Inferior parietal cortex (tissue), 1 donor: ENCODE measurements at regions not wholly inside any gene's neighbourhood (a gene's known extent, or its start where the extent isn't known, plus 50 kb on each side); places are given as distances from the start of the nearest gene placed in this dataset.

ENCODE experiments used
- DNase-seq: peaks from one replicate; pipeline ENCODE4 v3.0.0-alpha.2; 2016; ENCODE audit errors: extremely low spot score

DNA sequence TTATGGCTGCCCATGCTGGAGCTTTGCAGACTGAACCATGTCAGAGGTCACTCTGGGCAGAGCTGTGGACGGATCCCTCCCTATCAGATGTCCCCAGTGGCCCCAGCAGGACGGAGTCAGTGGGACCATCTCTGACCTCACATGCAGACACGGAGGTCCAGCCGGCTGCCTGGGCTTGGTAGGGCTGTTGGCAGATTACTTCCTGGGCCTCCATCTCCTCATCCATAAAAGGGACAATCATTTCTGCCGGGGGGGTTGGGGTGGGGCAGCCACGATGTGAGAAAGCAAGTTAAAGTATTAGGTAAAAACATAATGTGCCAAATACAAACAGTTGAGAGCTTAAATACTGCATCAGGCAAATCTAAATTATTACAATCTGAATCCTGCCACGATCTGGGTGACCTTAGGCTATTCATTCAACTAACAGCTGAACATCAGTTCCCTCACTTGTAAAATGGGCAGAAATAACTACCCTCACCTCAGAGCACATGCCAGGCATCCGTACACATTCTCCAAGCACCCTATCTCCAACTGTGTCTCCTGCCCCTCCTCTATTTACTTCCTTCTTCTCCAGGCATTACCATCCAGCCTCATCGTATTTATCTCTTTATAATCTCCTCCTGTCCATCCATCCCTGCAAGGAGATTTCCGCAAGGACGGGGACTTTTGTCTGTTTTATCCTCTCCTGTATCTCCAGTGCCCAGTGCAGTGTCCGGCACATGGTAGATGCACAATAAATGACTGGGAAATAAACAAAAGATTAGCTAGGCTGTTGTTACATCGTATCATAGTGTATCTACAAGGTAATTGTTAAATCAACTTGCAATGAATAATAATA, 192.3 kb upstream of the FOXF1 start:
- no peak for DNase-seq

DNA sequence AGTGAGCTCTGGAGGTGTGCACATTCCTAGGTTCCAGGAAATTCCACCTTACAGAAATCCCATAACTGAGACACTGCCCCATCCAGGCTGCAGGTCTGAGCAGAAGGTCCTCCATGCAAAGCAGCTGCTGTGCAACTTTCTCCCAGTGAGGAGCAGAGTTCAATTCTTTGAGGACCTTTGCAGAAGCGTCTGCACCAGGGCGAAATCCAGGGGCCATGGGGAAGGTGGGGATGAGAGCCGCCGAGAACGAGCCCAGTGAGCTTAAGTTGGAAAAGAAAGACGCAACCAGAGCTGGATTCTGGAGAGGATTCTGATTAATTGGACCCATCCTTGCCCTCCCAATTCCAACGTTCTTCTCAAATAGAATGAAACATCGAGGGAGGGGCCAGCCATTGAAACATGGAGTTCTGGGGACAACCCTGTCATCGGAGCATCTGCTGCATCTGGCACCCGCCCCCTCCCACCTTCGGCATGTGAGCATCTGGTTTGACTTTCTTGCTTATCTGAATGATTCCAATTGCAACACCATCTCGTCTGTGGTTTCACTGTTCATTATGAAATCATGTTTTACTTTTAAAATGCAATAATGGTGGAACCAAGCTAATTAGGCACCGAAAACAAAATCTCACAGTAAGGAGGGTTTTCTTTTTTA, 190.6 kb upstream of the FOXF1 start:
- DNase-seq: no peak

DNA sequence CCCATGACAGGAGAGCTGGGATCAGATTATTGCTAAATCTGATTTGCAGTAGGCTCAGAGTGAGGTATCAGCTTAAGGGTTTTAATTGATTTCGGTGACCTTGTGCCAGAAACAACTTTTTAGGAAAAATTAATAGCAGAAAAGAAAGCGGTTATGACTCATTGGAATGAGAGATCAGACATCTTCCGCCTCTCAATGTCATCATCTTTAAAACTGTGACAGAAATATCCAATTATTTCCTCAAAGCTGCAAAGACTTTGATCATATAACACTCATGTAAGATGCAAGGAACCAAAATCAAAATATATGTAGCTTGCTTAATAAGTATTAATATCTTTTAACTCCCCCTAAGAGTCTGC, 190.1 kb upstream of the FOXF1 start:
- no peak for DNase-seq

DNA sequence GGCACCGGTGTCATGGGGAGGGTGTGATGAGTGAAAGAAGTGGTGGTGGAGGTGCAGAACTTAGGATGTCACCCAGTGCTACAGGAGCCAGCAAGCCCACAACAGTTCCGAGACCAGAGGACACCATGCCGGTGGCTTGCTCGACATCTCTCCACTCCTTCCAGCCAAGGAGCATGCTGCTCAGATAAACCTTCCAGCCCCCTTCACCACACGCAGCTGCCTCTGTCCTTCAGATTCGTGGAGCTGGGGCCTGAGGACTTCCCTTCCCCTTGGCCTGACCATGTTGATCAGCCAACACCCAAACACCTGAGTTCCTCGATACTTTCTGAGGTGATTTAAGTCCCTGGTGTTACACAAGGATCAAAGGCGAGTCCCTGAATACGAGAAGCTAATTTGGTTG, 188.8 kb upstream of the FOXF1 start:
- no peak for DNase-seq

DNA sequence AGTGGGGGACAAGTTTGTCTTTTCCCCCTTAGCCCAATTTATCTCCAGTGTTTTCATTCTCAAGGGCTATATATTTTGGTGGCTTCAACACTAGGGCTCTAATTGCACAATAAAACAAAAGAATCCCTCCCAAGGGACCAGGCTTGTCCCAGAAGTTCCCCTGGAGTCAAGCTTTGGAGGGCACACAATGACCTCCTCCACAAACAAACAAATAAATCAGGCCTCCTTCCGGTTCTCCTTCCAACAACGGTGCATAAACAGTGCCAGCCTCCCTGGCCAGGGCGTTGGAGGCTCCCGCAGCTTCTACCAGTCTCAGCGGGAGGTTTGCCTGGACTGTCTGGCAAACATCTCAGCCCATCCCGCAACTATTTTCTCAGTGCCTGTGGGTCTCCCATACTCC, 188.0 kb upstream of the FOXF1 start:
- no peak for DNase-seq

DNA sequence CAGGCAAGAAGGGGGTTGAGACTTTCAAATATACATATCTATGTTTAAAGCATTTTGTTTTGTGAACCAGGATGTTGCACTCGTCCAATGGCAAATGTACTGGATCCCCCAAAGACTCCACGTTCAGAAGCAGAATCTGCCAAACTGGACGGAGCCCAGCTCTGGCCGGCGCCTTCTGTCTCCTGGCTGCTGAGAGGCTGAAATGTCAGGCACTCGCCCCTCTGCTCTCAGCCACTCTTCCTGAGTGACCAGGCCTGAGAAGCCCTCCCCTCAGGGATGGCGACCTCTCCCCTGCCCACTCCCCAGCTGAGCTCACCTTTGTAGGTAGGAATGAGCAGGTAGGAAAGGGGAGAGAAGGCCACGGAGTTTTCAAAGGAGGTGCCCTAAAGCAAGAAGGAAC, 187.5 kb upstream of the FOXF1 start:
- DNase-seq: no peak

DNA sequence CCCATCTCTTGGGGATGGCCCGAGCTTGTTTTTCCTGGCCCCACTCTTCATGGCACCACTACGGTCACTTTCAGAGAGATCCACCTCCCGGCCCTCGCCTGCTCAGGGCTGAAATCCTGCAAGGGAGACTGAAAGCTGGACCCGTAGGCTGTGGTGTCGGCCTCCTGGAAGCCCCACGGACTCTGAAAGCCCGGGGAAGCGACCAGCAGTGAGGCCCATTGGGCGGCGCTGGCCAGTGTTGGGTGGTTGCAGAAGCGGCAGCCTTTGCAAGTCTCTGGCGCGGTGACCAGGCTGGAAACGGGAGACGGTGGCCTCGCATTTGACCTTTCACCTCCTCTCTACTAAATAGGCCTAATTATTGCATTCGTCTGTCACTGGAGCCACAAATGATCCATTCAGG, 186.0 kb upstream of the FOXF1 start:
- DNase-seq: no peak

DNA sequence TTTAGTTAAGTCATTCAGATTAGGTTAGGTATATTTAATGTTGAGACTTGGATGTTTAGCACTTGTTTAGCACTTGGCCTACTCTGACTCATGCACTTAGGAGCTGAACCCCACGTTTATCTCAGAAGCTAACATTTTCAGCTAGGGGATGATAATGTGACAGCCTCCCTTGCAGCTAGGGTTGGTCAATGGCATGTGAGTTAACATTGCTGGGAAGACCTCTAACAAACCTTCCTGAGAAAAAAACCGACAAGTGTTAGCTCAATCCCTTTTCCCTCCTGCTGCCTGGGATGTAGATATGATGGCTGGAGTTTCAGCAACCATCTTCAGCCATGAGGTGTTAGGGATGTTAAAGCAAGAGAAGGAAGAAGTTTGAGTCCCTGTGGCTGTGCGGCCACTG, 185.0 kb upstream of the FOXF1 start:
- DNase-seq: no peak

DNA sequence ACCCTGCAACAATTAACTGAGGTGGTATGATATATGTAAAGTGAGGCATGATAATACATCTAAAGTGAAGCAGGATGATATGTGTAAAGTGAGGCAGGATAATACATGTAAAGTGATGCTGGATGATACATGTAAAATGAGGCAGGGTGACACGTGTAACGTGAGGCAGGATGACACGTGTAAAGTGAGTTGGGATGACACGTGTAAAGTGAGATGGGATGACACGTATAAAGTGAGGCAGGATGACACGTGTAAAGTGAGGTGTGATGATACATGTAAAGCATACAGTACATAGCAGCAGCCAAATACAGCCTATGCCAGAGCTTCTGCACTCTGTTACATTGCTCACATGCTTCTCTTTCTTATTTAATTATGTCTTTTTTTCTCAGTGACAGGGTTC, 184.4 kb upstream of the FOXF1 start:
- DNase-seq: no peak

DNA sequence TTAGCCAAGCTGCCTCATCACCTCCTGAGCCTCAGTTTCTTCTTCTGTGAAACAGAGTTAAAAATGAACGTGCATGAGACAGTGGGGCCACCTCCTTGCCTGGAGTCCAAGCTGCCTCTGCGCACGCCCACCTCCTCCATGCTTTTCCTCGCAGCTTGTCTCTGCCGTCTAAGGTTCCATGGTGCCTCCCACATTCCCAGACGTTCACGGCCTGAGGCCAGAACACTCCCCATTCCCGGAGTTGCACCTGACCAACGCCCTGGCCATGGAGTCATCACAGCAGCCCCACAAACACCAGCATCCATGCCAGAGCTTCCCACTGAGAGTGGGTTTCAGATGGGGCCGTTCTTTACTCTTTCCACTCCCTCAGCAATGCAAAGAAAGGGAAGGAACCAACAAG, 183.0 kb upstream of the FOXF1 start:
- no peak for DNase-seq

DNA sequence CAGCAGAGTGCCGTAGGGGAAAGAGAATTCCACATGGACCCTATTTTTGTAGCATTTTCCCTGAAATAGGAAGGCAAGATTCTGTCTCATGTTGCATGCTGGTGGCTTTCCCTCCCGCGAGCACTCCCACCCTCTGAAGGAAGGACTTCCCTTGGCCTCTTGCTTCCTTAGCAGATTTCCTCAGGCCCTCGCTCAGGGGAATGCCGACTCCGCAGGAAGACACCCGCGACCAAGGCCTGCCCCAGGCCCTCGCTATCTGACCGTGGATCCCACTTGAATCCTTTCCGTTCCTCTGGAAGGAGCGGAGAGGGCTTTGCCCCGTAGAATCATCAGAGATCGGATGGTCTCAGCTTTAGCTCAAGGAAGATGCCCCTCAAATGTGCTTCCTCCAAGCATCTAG, 179.4 kb upstream of the FOXF1 start:
- DNase-seq: no peak

DNA sequence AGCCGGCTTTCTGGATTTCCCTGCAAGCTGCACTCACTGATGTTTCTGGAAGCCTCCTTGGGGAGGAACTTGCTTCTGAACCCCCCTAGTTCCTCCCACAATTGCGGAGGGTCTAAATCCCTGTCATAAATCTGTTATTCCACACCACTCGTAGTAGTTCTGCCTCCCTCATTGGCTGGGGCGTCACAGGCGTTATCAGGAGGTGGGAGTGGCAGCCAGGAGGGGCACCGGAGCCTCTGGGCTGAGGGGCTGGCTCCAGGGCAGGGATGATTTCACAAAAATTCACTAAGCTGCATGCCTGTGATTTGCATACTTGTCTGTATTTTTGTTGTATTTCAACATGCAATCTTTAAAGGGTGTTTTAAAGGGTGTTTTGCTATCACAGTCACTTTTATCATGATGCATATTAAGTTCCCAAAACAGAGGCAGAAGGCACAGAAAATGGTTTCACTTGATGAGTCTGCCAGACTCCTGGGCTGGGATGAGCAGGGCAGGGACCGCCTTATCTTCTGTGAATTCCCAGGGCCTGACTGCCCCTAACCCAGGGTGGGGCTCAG, 176.2 kb upstream of the FOXF1 start:
- DNase-seq: no peak

DNA sequence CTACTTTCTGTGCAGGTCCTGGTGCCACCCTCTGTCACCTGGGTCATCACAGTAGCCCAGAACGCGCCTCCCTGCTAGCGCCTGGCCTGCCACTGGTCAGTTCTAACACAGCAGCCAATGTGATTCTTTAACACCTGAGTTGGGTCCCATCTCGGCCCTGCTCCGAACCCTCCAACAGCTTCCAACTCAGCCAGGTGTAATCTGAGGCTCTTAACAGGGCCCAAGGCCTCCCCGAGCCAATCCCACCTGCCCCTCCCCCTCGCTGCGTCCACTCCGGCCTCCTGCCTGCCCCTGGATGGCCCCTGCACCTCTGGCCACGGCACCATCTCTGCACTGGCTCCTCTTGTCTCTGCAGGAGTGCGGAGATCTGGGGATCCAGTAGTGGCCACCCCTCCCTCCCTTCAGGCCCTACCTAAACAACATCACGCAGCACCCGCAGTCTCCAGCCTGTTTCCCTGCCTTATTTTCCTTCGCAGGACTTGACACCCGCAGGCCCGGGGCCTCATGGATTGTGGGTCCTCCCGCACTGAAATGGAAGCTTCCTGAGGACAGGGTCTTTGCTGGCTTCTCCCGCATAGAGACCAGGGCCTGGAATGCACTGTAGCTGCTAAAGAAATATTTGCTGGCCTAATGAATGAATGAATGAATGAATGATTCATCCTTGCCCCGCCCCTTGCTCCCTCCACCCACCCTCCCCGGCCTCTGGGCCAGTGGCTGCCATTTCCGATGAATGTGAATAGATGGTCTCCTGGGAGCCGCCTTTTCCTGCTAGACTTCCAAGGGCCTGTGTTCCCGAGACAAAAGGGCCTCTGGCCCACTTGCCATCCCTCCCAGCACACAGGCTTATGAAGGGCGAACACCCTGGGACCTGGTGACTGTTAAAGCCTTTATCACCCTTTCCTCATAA, 174.8 kb upstream of the FOXF1 start:
- no peak for DNase-seq

DNA sequence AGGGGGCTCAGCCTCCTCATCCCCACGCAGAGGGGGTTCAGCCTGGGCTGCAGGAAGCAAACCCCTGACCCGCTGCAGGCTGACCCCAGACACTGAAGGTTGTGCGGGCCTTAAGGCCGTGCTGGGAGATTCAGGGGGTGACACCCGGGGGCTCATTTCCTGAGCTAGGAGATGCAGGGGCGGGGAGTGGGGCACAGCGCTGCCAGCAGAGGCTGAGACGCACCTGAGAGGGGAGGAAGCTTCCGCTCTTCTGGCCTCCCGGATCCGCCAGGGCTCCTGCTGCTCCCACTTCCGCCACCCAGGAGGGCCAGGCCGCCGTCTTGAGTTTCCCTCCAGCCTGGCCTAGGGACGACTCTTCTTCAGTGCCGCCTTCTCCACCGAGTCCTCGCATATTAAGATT, 173.2 kb upstream of the FOXF1 start:
- no peak for DNase-seq

DNA sequence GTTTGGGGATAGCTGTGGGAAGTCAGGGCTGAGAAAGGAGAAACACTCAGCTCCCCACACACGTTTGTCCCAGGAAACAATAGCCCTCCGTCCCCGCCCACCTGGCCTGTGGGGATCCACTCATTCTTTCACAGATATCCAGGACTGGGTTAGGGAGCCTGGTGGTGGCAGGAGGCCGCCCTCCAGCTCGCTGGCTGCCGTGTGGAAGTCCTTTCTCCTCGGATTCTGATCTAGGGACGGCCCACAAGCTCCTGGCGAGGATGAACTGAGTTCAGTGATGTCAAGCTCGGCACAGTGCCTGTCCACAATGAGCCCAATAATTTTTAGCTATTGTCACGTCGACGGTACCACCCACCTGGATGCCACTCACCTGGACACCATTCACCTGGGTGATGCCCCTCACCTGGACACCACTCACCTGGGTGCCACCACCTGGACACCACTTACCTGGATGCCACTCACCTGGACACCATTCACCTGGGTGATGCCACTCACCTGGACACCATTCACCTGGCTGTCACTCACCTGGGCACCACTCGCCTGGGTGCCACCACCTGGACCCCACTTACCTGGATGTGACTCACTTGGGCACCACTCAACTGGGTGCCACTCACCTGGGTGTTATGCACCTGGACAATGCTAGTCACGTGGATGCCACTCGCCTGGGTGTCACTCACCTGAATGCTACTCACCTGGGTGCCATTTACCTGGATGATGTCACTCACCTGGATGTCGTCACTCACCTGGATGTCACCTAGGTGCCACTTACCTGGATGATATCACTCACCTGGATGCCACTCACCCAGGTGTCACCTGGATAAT, 172.5 kb upstream of the FOXF1 start:
- DNase-seq: no peak

DNA sequence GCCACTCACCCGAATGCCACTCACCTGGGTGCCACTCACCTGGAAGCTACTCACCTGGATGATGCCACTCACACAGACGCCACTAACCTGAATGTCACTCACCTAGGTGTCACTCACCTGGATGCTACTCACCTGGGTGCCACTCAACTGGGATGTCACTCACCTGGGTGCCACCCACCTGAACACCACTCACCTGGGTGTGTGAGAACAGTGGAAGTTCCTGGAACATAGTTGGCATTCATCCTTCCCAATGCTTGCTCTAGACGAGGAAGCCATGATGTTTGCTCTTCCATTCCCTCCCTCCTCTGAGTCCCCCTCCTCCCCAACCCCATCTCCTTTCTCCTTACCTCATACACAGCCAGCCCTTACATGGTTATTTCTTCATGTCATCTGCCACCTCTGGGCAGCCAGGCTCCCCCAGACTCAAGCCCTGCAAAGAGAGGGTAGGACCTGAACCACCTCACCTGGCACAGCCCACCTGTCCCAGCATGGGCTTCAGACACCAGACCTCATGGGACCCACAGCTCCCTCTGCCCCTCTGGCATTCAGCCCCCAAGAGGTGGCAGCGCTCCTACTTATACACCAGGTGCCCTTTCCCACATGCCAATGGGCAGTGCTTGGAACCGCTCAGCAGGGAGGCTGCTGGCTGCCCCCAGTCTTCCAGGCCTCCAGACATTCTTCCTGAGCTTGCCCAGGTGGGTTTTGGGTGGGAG, 171.8 kb upstream of the FOXF1 start:
- DNase-seq: no peak

DNA sequence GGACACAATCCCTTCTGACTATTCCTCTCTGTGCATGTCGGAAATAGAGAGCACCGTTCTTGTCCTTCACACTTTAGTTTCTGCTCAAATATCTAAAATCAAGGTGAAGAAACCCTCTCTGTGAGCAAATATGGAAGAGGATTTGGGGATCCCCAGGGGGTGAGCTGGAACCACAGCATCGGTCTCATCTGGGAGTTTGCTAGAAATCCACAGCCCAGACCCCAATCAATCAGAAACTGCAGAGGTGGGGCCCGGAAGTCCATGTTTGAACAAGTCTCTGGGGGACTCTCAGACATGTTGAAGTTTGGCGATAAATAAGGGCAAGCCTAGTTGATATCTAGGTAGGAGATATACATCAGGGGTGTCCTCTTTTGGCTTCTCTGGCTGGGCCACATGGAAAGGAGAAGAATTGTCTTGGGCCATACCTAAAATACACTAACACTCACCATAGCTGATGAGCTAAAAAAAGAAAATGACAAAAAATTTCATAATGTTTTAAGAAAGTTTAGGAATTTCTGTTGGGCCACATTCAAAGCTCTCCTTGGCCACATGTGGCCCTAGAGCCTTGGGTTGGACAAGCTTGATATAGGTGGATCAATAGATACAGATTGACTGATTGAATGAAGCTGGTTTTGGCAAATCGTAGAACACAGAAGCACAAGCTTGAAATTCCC, 168.0 kb upstream of the FOXF1 start:
- DNase-seq: no peak

DNA sequence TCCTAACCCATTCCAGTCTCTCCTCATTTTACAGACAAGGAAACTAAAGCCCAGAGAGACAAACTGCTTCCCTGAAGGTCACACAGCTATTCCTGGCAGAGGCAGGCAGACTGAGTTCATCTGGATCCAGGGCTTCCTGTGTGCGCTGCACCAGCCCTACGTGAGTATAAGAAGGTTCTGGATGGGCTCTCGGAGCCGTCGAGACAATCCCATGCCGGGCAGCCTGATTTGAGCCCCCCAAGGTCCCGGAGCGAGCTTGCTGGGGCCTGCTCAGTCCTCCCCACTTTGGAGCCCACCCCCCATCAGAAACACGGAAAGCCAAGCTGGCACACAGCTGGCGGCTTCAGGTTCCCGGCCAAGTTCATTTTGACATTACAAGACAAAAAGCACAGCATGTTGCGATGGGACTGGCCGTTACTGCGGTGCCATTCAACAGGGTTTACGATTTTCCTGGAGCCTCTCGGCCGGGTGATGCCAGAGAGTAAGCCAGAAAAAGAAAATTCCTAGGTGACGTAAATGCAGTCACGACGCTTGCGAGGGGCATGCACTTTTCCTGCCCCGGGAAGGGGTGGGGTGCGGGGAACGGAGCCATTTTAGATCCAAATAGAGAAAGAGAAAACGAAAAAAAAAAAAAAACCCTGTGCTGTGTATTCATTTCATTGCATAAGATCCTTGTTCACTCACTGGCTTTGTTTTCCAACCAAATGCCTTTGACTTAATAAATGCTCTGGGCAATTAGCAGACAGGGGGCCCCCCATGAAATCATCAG, 167.1 kb upstream of the FOXF1 start:
- DNase-seq: no peak

DNA sequence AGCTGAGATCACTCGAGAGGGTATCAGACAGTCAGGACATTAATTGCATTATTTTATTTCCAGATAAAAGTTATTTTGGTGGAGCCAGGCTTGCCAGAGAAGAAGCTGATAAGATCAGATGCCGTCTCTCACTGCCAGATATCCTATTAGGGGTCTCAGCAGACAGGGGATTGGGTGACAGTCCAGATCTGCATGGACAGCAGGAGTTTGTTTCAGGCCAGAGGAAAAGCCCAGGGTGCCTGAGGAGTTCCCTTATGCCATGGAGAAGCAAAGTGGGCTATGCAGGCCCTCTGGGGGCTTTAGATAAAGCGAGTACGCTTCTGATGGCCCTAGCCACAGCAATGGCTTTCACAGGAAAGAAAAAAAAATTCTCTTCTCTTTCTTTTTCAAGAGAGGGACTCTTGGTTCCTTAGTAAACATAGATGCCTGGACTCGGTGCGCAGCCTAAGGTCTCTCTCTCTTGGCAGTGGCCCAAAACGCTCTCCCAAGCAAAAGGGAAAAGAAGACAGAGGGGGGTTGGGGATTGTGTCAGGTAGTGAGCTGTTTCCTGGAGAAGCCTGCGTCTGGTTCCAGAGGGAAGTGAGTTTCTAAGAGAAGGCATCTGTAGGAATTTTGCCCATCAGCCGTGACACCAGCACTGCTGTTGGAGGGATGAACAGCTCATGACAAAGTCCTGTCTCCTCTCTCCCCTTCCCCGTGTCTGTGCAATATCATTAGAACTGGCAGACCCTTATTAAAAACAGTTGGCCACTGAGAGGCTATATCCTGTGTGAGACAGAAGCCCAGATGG, 166.3 kb upstream of the FOXF1 start:
- DNase-seq: no peak
